ENCODE measurements at regions not wholly inside any gene's neighbourhood (a gene's known extent, or its start where the extent isn't known, plus 50 kb on each side); places are given as distances from the start of the nearest gene placed in this dataset.
A peak's percentile ranks its signal among the peaks of the same experiment; 100 is the strongest.

DNA sequence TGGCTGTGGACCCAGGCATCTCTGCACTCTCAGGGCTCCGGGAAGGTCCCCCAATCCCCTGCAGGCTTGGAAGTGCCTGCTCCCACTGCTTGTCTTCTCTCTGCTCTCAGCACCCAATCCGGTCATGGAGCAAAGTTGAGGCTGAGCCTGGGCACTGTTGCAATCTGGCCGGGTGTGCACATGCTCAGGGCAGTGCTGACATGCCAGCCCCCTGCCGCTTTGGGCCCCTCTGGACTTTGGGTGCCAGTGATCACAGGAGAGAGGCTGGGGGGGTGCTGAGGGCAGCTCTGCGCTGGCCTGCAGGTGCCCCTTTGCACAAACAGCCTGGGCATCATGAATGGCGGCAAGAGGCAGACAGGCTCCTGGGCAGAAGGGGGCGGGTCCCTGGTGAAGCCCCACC lies 85.4 kb upstream of the OSBPL8 start:
- Histone ChIP-seq H2AK5ac (ENCODE audit: low read depth, low read length) (no peak overlapping the region), H3K4me2 (ENCODE audit: insufficient read depth in 1 of 2, low read depth in 2 of 2, low read length in 2 of 2) (no peak overlapping the region), H3K4me1 (replicated peaks in 1 of 4; ENCODE audit: control insufficient read depth in 3 of 4, insufficient read depth in 4 of 4, low read length in 3 of 4) (no peaks in the 10 kb centered on the region), H2BK12ac (ENCODE audit: low read depth, low read length) (no peak overlapping the region), H3K18ac (ENCODE audit: extremely low read depth, low read length) (no peak overlapping the region), H2BK5ac (ENCODE audit: low read depth, low read length) (no peak overlapping the region), H3K79me2 (ENCODE audit: control insufficient read depth in 1 of 2, insufficient read depth in 2 of 2, low read length in 2 of 2) (no peaks in the 10 kb centered on the region), H2BK15ac (ENCODE audit: low read length) (no peak overlapping the region), H2BK120ac (replicated peaks; ENCODE audit: low read depth, low read length) (no peak overlapping the region), H3K4me3 (ENCODE audit: extremely low read depth in 1 of 4, insufficient read depth in 2 of 4, low read depth in 3 of 4, low read length in 4 of 4) (no peak overlapping the region), H3K9ac (replicated peaks in 1 of 4; ENCODE audit: extremely low read depth in 1 of 4, low read depth in 3 of 4, low read length in 3 of 4) (no peak overlapping the region), H2BK20ac (ENCODE audit: low read length) (no peak overlapping the region), H3K27ac (ENCODE audit: low read depth, low read length) (no peak overlapping the region), H2AFZ (ENCODE audit: low read length) (peak overlapping the region; percentile 62; the same call in 1 of the 2 replicates), H4K8ac (ENCODE audit: extremely low read depth, insufficient read depth, low read length) (no peak overlapping the region), H3K4ac (replicated peaks; ENCODE audit: insufficient read length, low read depth, low read length) (no peak overlapping the region), H3K23ac (ENCODE audit: insufficient read length) (no peak overlapping the region), H3K79me1 (ENCODE audit: low read depth, low read length) (no peaks in the 10 kb centered on the region), H4K91ac (replicated peaks; ENCODE audit: insufficient read length, low read length) (no peak overlapping the region), H3K23me2 (ENCODE audit: low read depth, low read length) (no peaks in the 10 kb centered on the region; the same call in 1 of the 2 replicates), H3K14ac (ENCODE audit: insufficient read length) (no peak overlapping the region), H3K9me3 (ENCODE audit: insufficient read depth in 2 of 2, low read depth in 1 of 2, low read length in 1 of 2) (peaks cover 0 to 3% of the 10 kb centered on the region in 2 experiments; a peak in 1 of 4 replicates), H3K36me3 (ENCODE audit: control insufficient read depth in 2 of 4, insufficient read depth in 4 of 4, low read length in 3 of 4) (no peaks in the 10 kb centered on the region), H4K20me1 (replicated peaks in 1 of 2; ENCODE audit: control insufficient read depth in 1 of 2, insufficient read depth in 2 of 2, low read length in 2 of 2) (no peaks in the 10 kb centered on the region), H3K27me3 (replicated peaks in 1 of 4; ENCODE audit: control insufficient read depth in 3 of 4, extremely low read depth in 1 of 4, insufficient read depth in 3 of 4, low read length in 3 of 4) (no peaks in the 10 kb centered on the region), H3K56ac (replicated peaks; ENCODE audit: insufficient read length, low read depth, low read length) (no peak overlapping the region), H4K5ac (ENCODE audit: insufficient read length, low read depth, low read length) (no peak overlapping the region)
- TF ChIP-seq RXRA (IDR thresholded peaks at IDR 0.05; ENCODE audit: insufficient read depth, low read depth, low read length), result no peak
- no peak for TF ChIP-seq EP300 (IDR thresholded peaks at IDR 0.05; ENCODE audit: borderline replicate concordance in 1 of 2, low read depth in 2 of 2, low read length in 2 of 2)
- no peak for TF ChIP-seq NRF1 (IDR thresholded peaks at IDR 0.05; ENCODE audit: low read depth, low read length)
- no peak for TF ChIP-seq SIX5 (IDR thresholded peaks at IDR 0.05; ENCODE audit: low read depth, low read length)
- TF ChIP-seq JUND (IDR thresholded peaks at IDR 0.05; ENCODE audit: low read length), result no peak
- TF ChIP-seq CREB1 (IDR thresholded peaks at IDR 0.05), result no peak
- TF ChIP-seq TAF1 (IDR thresholded peaks at IDR 0.05; ENCODE audit: low read depth, low read length), result no peak
- no peak for TF ChIP-seq SRF (IDR thresholded peaks at IDR 0.05; ENCODE audit: low read depth, low read length)
- WGBS, 2 experiments (ENCODE audit: extremely low coverage in 1 of 2, insufficient coverage in 1 of 2, insufficient read length in 1 of 2, insufficient replicate concordance in 2 of 2, low coverage in 1 of 2, low lambda C conversion rate in 2 of 2, missing lambda C conversion rate in 1 of 2), result 91% methylated on average over 6 of the region's 7 CpGs; no CpG with 5 or more reads in 1 of the 2 experiments
- DNase-seq (ENCODE audit: low read depth in 1 of 2, low spot score in 2 of 2), result no peak
- ChIA-PET POLR2A (ENCODE audit: partially characterized antibody) (no interaction called here), CTCF (ENCODE audit: partially characterized antibody) (interaction anchor here (2.3 to 2.7 kb wide), 3 partner anchors 10 to 145 kb away, joined by 6 to 10 read pairs (median 10); no protein-coding TSS in a partner anchor)
- FAIRE-seq, result no peak

Measured in H1 (cell line).